ENCODE measurements at regions not wholly inside any gene's neighbourhood (a gene's known extent, or its start where the extent isn't known, plus 50 kb on each side); places are given as distances from the start of the nearest gene placed in this dataset.

DNA sequence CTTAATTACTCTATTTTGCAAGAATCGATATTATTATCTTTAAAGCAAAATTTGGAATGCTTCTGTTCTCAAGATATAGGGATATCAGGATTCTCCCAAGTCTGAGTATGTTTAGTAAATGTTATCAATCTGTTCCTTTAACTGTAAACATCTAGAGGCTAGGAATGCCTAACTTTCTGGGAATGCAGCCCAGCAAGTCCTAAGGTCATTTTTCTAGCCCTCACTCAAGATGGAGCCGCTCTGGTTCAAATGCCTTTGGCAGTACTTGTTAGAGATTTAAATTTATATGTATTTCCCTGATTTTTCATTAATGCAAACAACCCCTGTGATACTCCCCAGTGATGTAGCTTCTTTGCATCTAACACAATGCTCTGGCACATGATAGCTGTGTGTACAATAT, 623.8 kb upstream of the LCORL start (continued):
- TF ChIP-seq, protein P1, sequence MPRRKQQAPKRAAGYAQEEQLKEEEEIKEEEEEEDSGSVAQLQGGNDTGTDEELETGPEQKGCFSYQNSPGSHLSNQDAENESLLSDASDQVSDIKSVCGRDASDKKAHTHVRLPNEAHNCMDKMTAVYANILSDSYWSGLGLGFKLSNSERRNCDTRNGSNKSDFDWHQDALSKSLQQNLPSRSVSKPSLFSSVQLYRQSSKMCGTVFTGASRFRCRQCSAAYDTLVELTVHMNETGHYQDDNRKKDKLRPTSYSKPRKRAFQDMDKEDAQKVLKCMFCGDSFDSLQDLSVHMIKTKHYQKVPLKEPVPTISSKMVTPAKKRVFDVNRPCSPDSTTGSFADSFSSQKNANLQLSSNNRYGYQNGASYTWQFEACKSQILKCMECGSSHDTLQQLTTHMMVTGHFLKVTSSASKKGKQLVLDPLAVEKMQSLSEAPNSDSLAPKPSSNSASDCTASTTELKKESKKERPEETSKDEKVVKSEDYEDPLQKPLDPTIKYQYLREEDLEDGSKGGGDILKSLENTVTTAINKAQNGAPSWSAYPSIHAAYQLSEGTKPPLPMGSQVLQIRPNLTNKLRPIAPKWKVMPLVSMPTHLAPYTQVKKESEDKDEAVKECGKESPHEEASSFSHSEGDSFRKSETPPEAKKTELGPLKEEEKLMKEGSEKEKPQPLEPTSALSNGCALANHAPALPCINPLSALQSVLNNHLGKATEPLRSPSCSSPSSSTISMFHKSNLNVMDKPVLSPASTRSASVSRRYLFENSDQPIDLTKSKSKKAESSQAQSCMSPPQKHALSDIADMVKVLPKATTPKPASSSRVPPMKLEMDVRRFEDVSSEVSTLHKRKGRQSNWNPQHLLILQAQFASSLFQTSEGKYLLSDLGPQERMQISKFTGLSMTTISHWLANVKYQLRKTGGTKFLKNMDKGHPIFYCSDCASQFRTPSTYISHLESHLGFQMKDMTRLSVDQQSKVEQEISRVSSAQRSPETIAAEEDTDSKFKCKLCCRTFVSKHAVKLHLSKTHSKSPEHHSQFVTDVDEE (CRISPR knock-in tag; IDR thresholded peaks at IDR 0.05): no peak
- no peak for TF ChIP-seq ESRRG (CRISPR knock-in tag; IDR thresholded peaks at IDR 0.05)
- TF ChIP-seq, protein P2, sequence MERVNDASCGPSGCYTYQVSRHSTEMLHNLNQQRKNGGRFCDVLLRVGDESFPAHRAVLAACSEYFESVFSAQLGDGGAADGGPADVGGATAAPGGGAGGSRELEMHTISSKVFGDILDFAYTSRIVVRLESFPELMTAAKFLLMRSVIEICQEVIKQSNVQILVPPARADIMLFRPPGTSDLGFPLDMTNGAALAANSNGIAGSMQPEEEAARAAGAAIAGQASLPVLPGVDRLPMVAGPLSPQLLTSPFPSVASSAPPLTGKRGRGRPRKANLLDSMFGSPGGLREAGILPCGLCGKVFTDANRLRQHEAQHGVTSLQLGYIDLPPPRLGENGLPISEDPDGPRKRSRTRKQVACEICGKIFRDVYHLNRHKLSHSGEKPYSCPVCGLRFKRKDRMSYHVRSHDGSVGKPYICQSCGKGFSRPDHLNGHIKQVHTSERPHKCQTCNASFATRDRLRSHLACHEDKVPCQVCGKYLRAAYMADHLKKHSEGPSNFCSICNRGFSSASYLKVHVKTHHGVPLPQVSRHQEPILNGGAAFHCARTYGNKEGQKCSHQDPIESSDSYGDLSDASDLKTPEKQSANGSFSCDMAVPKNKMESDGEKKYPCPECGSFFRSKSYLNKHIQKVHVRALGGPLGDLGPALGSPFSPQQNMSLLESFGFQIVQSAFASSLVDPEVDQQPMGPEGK (CRISPR knock-in tag; IDR thresholded peaks at IDR 0.05; ENCODE audit: borderline replicate concordance): no peak
- TF ChIP-seq TOX (CRISPR knock-in tag; IDR thresholded peaks at IDR 0.05; ENCODE audit: borderline replicate concordance): no peak

DNA sequence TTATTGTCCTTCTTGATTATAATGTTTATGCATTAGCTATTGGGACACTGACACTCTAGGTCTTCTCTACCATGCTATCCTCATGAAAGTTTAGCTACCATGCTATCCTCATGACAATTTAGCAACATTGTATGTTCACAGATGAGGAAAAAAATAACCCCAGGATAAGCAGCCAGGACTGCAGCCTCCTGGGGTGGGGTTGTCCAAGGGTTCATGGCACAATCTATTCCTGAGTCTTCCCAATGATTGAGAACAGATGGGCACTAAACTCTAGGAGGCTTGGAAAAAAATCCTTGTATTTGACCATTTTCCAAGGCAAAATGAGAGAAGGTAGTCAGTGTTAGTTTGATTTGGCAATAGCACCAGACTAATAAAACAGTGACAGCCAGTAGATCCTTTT, 619.8 kb upstream of the LCORL start:
- ATAC-seq: no peak
- TF ChIP-seq BACH2 (CRISPR knock-in tag; IDR thresholded peaks at IDR 0.05; ENCODE audit: borderline replicate concordance) (no peak), RARB (CRISPR knock-in tag; IDR thresholded peaks at IDR 0.05) (no peak), ZNF565 (CRISPR knock-in tag; conservative IDR thresholded peaks at IDR 0.05; ENCODE audit: low read depth) (no peak), CSDC2 (CRISPR knock-in tag; IDR thresholded peaks at IDR 0.05) (no peak)
- TF ChIP-seq, protein P3, sequence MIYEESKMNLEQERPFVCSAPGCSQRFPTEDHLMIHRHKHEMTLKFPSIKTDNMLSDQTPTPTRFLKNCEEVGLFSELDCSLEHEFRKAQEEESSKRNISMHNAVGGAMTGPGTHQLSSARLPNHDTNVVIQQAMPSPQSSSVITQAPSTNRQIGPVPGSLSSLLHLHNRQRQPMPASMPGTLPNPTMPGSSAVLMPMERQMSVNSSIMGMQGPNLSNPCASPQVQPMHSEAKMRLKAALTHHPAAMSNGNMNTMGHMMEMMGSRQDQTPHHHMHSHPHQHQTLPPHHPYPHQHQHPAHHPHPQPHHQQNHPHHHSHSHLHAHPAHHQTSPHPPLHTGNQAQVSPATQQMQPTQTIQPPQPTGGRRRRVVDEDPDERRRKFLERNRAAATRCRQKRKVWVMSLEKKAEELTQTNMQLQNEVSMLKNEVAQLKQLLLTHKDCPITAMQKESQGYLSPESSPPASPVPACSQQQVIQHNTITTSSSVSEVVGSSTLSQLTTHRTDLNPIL (CRISPR knock-in tag; IDR thresholded peaks at IDR 0.05; ENCODE audit: low read depth): no peak
- TF ChIP-seq, protein P4, sequence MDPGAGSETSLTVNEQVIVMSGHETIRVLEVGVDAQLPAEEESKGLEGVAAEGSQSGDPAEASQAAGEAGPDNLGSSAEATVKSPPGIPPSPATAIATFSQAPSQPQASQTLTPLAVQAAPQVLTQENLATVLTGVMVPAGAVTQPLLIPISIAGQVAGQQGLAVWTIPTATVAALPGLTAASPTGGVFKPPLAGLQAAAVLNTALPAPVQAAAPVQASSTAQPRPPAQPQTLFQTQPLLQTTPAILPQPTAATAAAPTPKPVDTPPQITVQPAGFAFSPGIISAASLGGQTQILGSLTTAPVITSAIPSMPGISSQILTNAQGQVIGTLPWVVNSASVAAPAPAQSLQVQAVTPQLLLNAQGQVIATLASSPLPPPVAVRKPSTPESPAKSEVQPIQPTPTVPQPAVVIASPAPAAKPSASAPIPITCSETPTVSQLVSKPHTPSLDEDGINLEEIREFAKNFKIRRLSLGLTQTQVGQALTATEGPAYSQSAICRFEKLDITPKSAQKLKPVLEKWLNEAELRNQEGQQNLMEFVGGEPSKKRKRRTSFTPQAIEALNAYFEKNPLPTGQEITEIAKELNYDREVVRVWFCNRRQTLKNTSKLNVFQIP (CRISPR knock-in tag; IDR thresholded peaks at IDR 0.05; ENCODE audit: borderline replicate concordance, low read depth): no peak

DNA sequence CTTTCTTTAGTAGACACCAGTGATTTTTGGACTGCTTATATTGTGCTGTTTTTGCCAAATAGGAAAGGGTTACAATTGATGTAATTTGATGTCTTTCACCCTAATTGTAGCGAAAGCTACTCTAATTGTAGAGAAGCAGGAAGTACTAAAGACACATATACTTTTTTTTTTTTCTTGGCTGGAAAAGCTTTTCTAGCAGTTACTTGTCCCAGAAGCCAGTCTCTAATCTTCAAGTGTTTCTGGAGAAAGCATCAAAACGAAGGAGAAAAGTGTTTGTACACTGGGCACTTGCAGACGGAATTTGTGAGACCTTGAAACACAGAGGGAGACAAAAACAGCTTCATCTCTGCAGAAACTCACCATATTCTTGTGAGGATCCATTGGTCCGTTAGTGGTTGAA, 616.5 kb upstream of the LCORL start:
- TF ChIP-seq ZFP3 (CRISPR knock-in tag; IDR thresholded peaks at IDR 0.05): no peak
- TF ChIP-seq TCF4 (CRISPR knock-in tag; IDR thresholded peaks at IDR 0.05; ENCODE audit: borderline replicate concordance): no peak
- ATAC-seq: no peak

DNA sequence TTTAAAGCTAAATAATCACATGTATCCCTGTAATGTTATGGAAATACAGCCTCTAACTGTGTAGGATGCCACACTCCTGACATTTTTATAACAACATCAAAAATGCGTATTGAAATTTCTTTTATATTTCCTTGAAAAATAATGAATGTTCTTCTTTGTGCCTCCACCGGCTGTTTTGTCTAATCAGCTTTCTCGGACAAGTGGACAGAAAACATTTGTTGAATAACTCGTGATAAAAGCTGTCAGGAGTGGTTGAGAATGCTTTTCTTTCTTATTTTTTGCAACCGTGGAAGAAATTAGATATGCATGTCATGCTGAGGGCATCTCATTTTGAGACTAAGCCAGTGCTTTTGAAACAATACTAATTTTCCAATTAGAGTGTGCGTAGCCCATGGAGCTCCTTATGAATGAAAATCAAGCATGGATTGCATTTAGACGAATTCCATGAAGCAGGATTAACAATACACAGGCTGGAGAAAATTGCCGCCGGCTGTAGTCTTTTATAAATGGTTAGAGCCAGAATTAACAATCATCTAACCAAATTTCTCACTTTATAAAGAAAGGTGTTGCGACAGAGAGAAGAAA, 614.5 kb upstream of the LCORL start:
- no peak for ATAC-seq

More for the DNA sequence above, 614.5 kb upstream of the LCORL start:
- TF ChIP-seq, protein P4 (CRISPR knock-in tag; IDR thresholded peaks at IDR 0.05; ENCODE audit: borderline replicate concordance, low read depth): no peak
- no peak for TF ChIP-seq ZNF565 (CRISPR knock-in tag; conservative IDR thresholded peaks at IDR 0.05; ENCODE audit: low read depth)
- TF ChIP-seq, protein P2 (CRISPR knock-in tag; IDR thresholded peaks at IDR 0.05; ENCODE audit: borderline replicate concordance): no peak
- TF ChIP-seq CSDC2 (CRISPR knock-in tag; IDR thresholded peaks at IDR 0.05): no peak
- no peak for TF ChIP-seq SNAI2 (CRISPR knock-in tag; IDR thresholded peaks at IDR 0.05)
- TF ChIP-seq ZFP30 (CRISPR knock-in tag; IDR thresholded peaks at IDR 0.05): no peak
- no peak for TF ChIP-seq ISL1 (CRISPR knock-in tag; IDR thresholded peaks at IDR 0.05)
- TF ChIP-seq PPARA (CRISPR knock-in tag; IDR thresholded peaks at IDR 0.05; ENCODE audit: borderline replicate concordance): no peak
- no peak for TF ChIP-seq ARNTL (CRISPR knock-in tag; IDR thresholded peaks at IDR 0.05; ENCODE audit: borderline replicate concordance, low read depth)
- TF ChIP-seq ESRRG (CRISPR knock-in tag; IDR thresholded peaks at IDR 0.05): no peak
- TF ChIP-seq TCF4 (CRISPR knock-in tag; IDR thresholded peaks at IDR 0.05; ENCODE audit: borderline replicate concordance): no peak
- TF ChIP-seq OSR1 (CRISPR knock-in tag; IDR thresholded peaks at IDR 0.05): no peak

All from SK-N-SH treated with all-trans-retinoic acid at 6 μM for 48 hours (cell line).